Natural killer cell (primary cell): ENCODE measurements at regions not wholly inside any gene's neighbourhood (a gene's known extent, or its start where the extent isn't known, plus 50 kb on each side); places are given as distances from the start of the nearest gene placed in this dataset.
"Not testable (repeated sequence)": the region's sequence is repeated elsewhere in the genome, so short reads cannot be mapped to it uniquely, and the experiment has no call there.

Source experiments
- ATAC-seq, 3 donors: fragments of 150-1000 bp in 2 of 3; fragments of 200-7000 bp in 1 of 3; cut with Tn5 transposase; 1 replicate in 1 of 3; 2 replicates in 2 of 3; pipeline ENCODE4 v1.10.0; 2021; ENCODE audit warnings: mild to moderate bottlenecking in 2 of 3, moderate library complexity in 2 of 3
- DNase-seq, 2 donors: peaks; one replicate each; pipeline versions ENCODE4 v3.0.0 to v3.0.0-alpha.2; 2013 to 2021; ENCODE audit warnings: mixed read lengths in 1 of 2
- H3K27ac ChIP-seq: one replicate; pipeline ENCODE4 v1.5.1; 2013; ENCODE audit warnings: mild to moderate bottlenecking, low read length
- H3K27me3 ChIP-seq: one replicate; pipeline ENCODE4 v1.6.1; 2013; ENCODE audit warnings: low read length; ENCODE audit not compliant: control insufficient read depth, insufficient read depth
- H3K36me3 ChIP-seq: one replicate; pipeline ENCODE4 v1.6.1; 2013; ENCODE audit warnings: low read length; ENCODE audit not compliant: control insufficient read depth, insufficient read depth
- H3K4me1 ChIP-seq: one replicate; pipeline ENCODE4 v1.6.1; 2013; ENCODE audit warnings: low read length; ENCODE audit not compliant: control insufficient read depth, insufficient read depth
- H3K4me3 ChIP-seq: one replicate; pipeline ENCODE4 v1.5.1; 2013; ENCODE audit warnings: low read length
- H3K9me3 ChIP-seq: one replicate; pipeline ENCODE4 v1.6.1; 2013; ENCODE audit warnings: low read length; ENCODE audit not compliant: control insufficient read depth, insufficient read depth
- H3K27ac Mint-ChIP-seq, 2 donors: one replicate each; pipeline ENCODE4 v1.8.0; 2022; ENCODE audit warnings: mild to moderate bottlenecking in 2 of 2, mixed read lengths in 2 of 2, moderate library complexity in 1 of 2
- H3K27me3 Mint-ChIP-seq, 2 donors: one replicate each; pipeline ENCODE4 v1.8.0; 2022; ENCODE audit warnings: low read depth in 2 of 2, mixed read lengths in 2 of 2
- H3K36me3 Mint-ChIP-seq: one replicate; pipeline ENCODE4 v1.8.0; 2022; ENCODE audit warnings: mixed read lengths
- H3K4me1 Mint-ChIP-seq, 2 donors: one replicate each; pipeline ENCODE4 v1.8.0; 2022; ENCODE audit warnings: mixed read lengths in 2 of 2
- H3K4me3 Mint-ChIP-seq: one replicate; pipeline ENCODE4 v1.8.0; 2022; ENCODE audit warnings: mild to moderate bottlenecking, moderate library complexity, mixed read lengths
- H3K9me3 Mint-ChIP-seq, 2 donors: one replicate each; pipeline ENCODE4 v1.8.0; 2022; ENCODE audit warnings: mixed read lengths in 2 of 2
- CTCF ChIP-seq: fragments of 200-600 bp; IDR thresholded peaks from one replicate; pipeline ENCODE4 v1.8.0; 2022; ENCODE audit warnings: antibody characterized with exemption
- WGBS: methylation state at CpG from one replicate; pipeline ENCODE4 v1.1.7; 2013; ENCODE audit warnings: missing lambda C conversion rate; ENCODE audit not compliant: insufficient coverage; 5-methylcytosine and 5-hydroxymethylcytosine counted together
- intact Hi-C: fragments of 100-400 bp; cut with micrococcal nuclease; formaldehyde crosslinking; loops from one replicate; pipeline ENCODE4 v1.14.2; 2022

GRCh38 chr4:127484117-127484516, 148.6 kb upstream of the INTU start:
- Mint-ChIP-seq H3K4me1 (no peaks in the 10 kb centered on the region), H3K4me3 (no peak overlapping the region), H3K27ac (no peak overlapping the region), H3K27me3 (no peaks in the 10 kb centered on the region), H3K9me3 (peaks cover 0 to 4% of the 10 kb centered on the region in 2 donors), H3K36me3 (no peaks in the 10 kb centered on the region)
- no peaks in the 10 kb centered on the region for H3K9me3 ChIP-seq
- no peak overlapping the region for H3K4me3 ChIP-seq
- no peak for TF ChIP-seq CTCF
- H3K36me3 ChIP-seq, result no peaks in the 10 kb centered on the region
- H3K27ac ChIP-seq, result no peak overlapping the region
- H3K4me1 ChIP-seq, result no peaks in the 10 kb centered on the region
- no peaks in the 10 kb centered on the region for H3K27me3 ChIP-seq
- DNase-seq (no peak), ATAC-seq (no peak)
- intact Hi-C loops, result no loop called here
- 54% methylated on average over 1 of the region's 1 CpG for WGBS

- no peaks in the 10 kb centered on the region for H3K4me1 Mint-ChIP-seq
- Histone ChIP-seq H3K9me3 (no peaks in the 10 kb centered on the region), H3K4me3 (no peak overlapping the region), H3K4me1 (no peaks in the 10 kb centered on the region), H3K27ac (no peak overlapping the region), H3K27me3 (no peaks in the 10 kb centered on the region), H3K36me3 (no peaks in the 10 kb centered on the region)
- 82% methylated on average over 1 of the region's 1 CpG for WGBS
- intact Hi-C loops, result no loop called here
- no peak overlapping the region for H3K27ac Mint-ChIP-seq
- H3K4me3 Mint-ChIP-seq, result no peak overlapping the region
- no peaks in the 10 kb centered on the region for H3K27me3 Mint-ChIP-seq
- peaks cover 0 to 7% of the 10 kb centered on the region in 2 donors for H3K9me3 Mint-ChIP-seq
- no peaks in the 10 kb centered on the region for H3K36me3 Mint-ChIP-seq
- DNase-seq, result no peak
- no peak for TF ChIP-seq CTCF
- no peak for ATAC-seq
Observed at GRCh38 chr4:127486248-127486647, 146.5 kb upstream of the INTU start.

DNA sequence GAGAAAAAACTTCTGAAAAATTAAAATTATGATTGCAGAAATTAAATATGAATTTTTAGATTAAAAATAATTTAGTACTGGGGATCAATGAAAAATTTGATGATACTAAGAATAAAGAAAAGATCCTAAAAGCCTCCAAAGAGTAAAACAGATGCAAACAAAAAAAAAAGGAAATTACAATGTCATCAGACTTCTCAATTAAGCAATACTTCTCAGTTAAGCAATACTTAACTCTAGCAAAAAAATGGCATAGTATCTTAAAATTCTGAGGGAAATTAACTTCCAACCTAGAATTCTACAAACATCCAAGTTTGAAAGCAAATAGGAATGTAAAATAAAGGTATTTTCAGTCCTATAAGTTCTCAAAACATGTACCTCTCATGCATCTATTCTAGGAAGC, 141.2 kb upstream of the INTU start:
- Mint-ChIP-seq H3K36me3 (no peaks in the 10 kb centered on the region), H3K9me3 (peaks cover 0 to 8% of the 10 kb centered on the region in 2 donors), H3K27ac (no peak overlapping the region), H3K4me3 (no peak overlapping the region), H3K27me3 (no peaks in the 10 kb centered on the region), H3K4me1 (no peaks in the 10 kb centered on the region)
- H3K4me3 ChIP-seq, result no peak overlapping the region
- H3K36me3 ChIP-seq, result no peaks in the 10 kb centered on the region
- intact Hi-C loops, result no loop called here
- no peaks in the 10 kb centered on the region for H3K4me1 ChIP-seq
- H3K9me3 ChIP-seq, result no peaks in the 10 kb centered on the region
- ATAC-seq, result no peak
- no peak for DNase-seq
- H3K27me3 ChIP-seq, result no peaks in the 10 kb centered on the region
- H3K27ac ChIP-seq, result no peak overlapping the region
- no peak for TF ChIP-seq CTCF

GRCh38 chr4:127496875-127497274, 135.9 kb upstream of the INTU start:
- H3K27me3 ChIP-seq, H3K36me3 Mint-ChIP-seq, H3K27ac Mint-ChIP-seq, DNase-seq, H3K4me3 ChIP-seq, H3K9me3 Mint-ChIP-seq, intact Hi-C loops, H3K4me1 ChIP-seq, H3K4me1 Mint-ChIP-seq, H3K27ac ChIP-seq, H3K4me3 Mint-ChIP-seq, H3K36me3 ChIP-seq, ATAC-seq, H3K9me3 ChIP-seq, H3K27me3 Mint-ChIP-seq: not testable (repeated sequence)
- WGBS, result 45% methylated on average over 9 of the region's 9 CpGs
